Uterus (tissue), 2 donors: ENCODE measurements at regions not wholly inside any gene's neighbourhood (a gene's known extent, or its start where the extent isn't known, plus 50 kb on each side); places are given as distances from the start of the nearest gene placed in this dataset.

Experiments
- CTCF ChIP-seq, 4 experiments: fragments of 200-600 bp in 2 of 4; fragments of 450-650 bp in 2 of 4; sonication (generic) in 2 of 4; IDR thresholded peaks; one replicate each; pipeline ENCODE4 v1.5.1; 2016 to 2019; ENCODE audit warnings: antibody characterized with exemption in 4 of 4, mild to moderate bottlenecking in 2 of 4, moderate library complexity in 1 of 4
- POLR2A ChIP-seq, 2 donors: fragments of 450-650 bp; IDR thresholded peaks; one replicate each; pipeline ENCODE4 v1.6.1; 2016; ENCODE audit warnings: antibody characterized with exemption in 2 of 2, mild to moderate bottlenecking in 1 of 2, moderate library complexity in 1 of 2

GRCh38 chr4:171461191-171461590 lies 352.0 kb upstream of the GALNTL6 start:
- TF ChIP-seq POLR2A (IDR thresholded peaks at IDR 0.05), result no peak
- TF ChIP-seq CTCF (IDR thresholded peaks at IDR 0.05), result no peak
